ENCODE measurements at regions not wholly inside any gene's neighbourhood (a gene's known extent, or its start where the extent isn't known, plus 50 kb on each side); places are given as distances from the start of the nearest gene placed in this dataset.

- Histone ChIP-seq H3K4me3 (ENCODE audit: low read length in 2 of 2) (no peak overlapping the region), H3K4me1 (ENCODE audit: control insufficient read depth in 2 of 2, insufficient read depth in 2 of 2, low read length in 2 of 2) (no peaks in the 10 kb centered on the region), H3K9me3 (ENCODE audit: control insufficient read depth in 2 of 2, low read length in 2 of 2) (no peaks in the 10 kb centered on the region), H3K9ac (ENCODE audit: low read depth in 1 of 2, low read length in 2 of 2) (no peak overlapping the region), H3K36me3 (ENCODE audit: control insufficient read depth in 2 of 2, insufficient read depth in 2 of 2, low read length in 2 of 2) (no peaks in the 10 kb centered on the region), H3K27ac (ENCODE audit: low read depth in 2 of 2, low read length in 2 of 2) (no peak overlapping the region), H3K27me3 (ENCODE audit: control insufficient read depth in 2 of 2, insufficient read depth in 2 of 2, low read length in 2 of 2) (no peaks in the 10 kb centered on the region)
Observed at GRCh38 chr12:76244300-76244699, 103.9 kb downstream of the BBS10 start.

- no peaks in the 10 kb centered on the region for H3K9me3 ChIP-seq (ENCODE audit: control insufficient read depth in 2 of 2, low read length in 2 of 2)
- no peaks in the 10 kb centered on the region for H3K36me3 ChIP-seq (ENCODE audit: control insufficient read depth in 2 of 2, insufficient read depth in 2 of 2, low read length in 2 of 2)
- H3K27me3 ChIP-seq (ENCODE audit: control insufficient read depth in 2 of 2, insufficient read depth in 2 of 2, low read length in 2 of 2) = no peaks in the 10 kb centered on the region
- no peak overlapping the region for H3K27ac ChIP-seq (ENCODE audit: low read depth in 2 of 2, low read length in 2 of 2)
- H3K4me1 ChIP-seq (ENCODE audit: control insufficient read depth in 2 of 2, insufficient read depth in 2 of 2, low read length in 2 of 2) = no peaks in the 10 kb centered on the region
- no peak overlapping the region for H3K9ac ChIP-seq (ENCODE audit: low read depth in 1 of 2, low read length in 2 of 2)
- H3K4me3 ChIP-seq (ENCODE audit: low read length in 2 of 2) = no peak overlapping the region
Observed at GRCh38 chr12:76242813-76243550, 105.2 kb downstream of the BBS10 start.

- no peak overlapping the region for H3K27ac ChIP-seq (ENCODE audit: low read depth in 2 of 2, low read length in 2 of 2)
- no peak overlapping the region for H3K9ac ChIP-seq (ENCODE audit: low read depth in 1 of 2, low read length in 2 of 2)
- no peaks in the 10 kb centered on the region for H3K9me3 ChIP-seq (ENCODE audit: control insufficient read depth in 2 of 2, low read length in 2 of 2)
- no peak overlapping the region for H3K4me3 ChIP-seq (ENCODE audit: low read length in 2 of 2)
- no peaks in the 10 kb centered on the region for H3K4me1 ChIP-seq (ENCODE audit: control insufficient read depth in 2 of 2, insufficient read depth in 2 of 2, low read length in 2 of 2)
- H3K27me3 ChIP-seq (ENCODE audit: control insufficient read depth in 2 of 2, insufficient read depth in 2 of 2, low read length in 2 of 2) = no peaks in the 10 kb centered on the region
- H3K36me3 ChIP-seq (ENCODE audit: control insufficient read depth in 2 of 2, insufficient read depth in 2 of 2, low read length in 2 of 2) = no peaks in the 10 kb centered on the region
Observed at GRCh38 chr12:76241371-76241770, 106.8 kb downstream of the BBS10 start.

GRCh38 chr12:76240281-76240680, 107.9 kb downstream of the BBS10 start:
- H3K9ac ChIP-seq (ENCODE audit: low read depth in 1 of 2, low read length in 2 of 2) = no peak overlapping the region
- H3K27ac ChIP-seq (ENCODE audit: low read depth in 2 of 2, low read length in 2 of 2) = no peak overlapping the region
- no peaks in the 10 kb centered on the region for H3K36me3 ChIP-seq (ENCODE audit: control insufficient read depth in 2 of 2, insufficient read depth in 2 of 2, low read length in 2 of 2)
- H3K9me3 ChIP-seq (ENCODE audit: control insufficient read depth in 2 of 2, low read length in 2 of 2) = no peaks in the 10 kb centered on the region
- no peak overlapping the region for H3K4me3 ChIP-seq (ENCODE audit: low read length in 2 of 2)
- H3K27me3 ChIP-seq (ENCODE audit: control insufficient read depth in 2 of 2, insufficient read depth in 2 of 2, low read length in 2 of 2) = no peaks in the 10 kb centered on the region
- H3K4me1 ChIP-seq (ENCODE audit: control insufficient read depth in 2 of 2, insufficient read depth in 2 of 2, low read length in 2 of 2) = no peaks in the 10 kb centered on the region

- H3K27ac ChIP-seq (ENCODE audit: low read depth in 2 of 2, low read length in 2 of 2) = no peak overlapping the region
- no peaks in the 10 kb centered on the region for H3K9me3 ChIP-seq (ENCODE audit: control insufficient read depth in 2 of 2, low read length in 2 of 2)
- no peak overlapping the region for H3K9ac ChIP-seq (ENCODE audit: low read depth in 1 of 2, low read length in 2 of 2)
- H3K4me3 ChIP-seq (ENCODE audit: low read length in 2 of 2) = no peak overlapping the region
- no peaks in the 10 kb centered on the region for H3K27me3 ChIP-seq (ENCODE audit: control insufficient read depth in 2 of 2, insufficient read depth in 2 of 2, low read length in 2 of 2)
- H3K36me3 ChIP-seq (ENCODE audit: control insufficient read depth in 2 of 2, insufficient read depth in 2 of 2, low read length in 2 of 2) = no peaks in the 10 kb centered on the region
- H3K4me1 ChIP-seq (ENCODE audit: control insufficient read depth in 2 of 2, insufficient read depth in 2 of 2, low read length in 2 of 2) = no peaks in the 10 kb centered on the region
Observed at GRCh38 chr12:76238688-76239087, 109.5 kb downstream of the BBS10 start.

GRCh38 chr12:76237086-76237701, 111.0 kb downstream of the BBS10 start:
- no peaks in the 10 kb centered on the region for H3K4me1 ChIP-seq (ENCODE audit: control insufficient read depth in 2 of 2, insufficient read depth in 2 of 2, low read length in 2 of 2)
- H3K9ac ChIP-seq (ENCODE audit: low read depth in 1 of 2, low read length in 2 of 2) = no peak overlapping the region
- H3K4me3 ChIP-seq (ENCODE audit: low read length in 2 of 2) = no peak overlapping the region
- no peak overlapping the region for H3K27ac ChIP-seq (ENCODE audit: low read depth in 2 of 2, low read length in 2 of 2)
- H3K27me3 ChIP-seq (ENCODE audit: control insufficient read depth in 2 of 2, insufficient read depth in 2 of 2, low read length in 2 of 2) = no peaks in the 10 kb centered on the region
- no peaks in the 10 kb centered on the region for H3K9me3 ChIP-seq (ENCODE audit: control insufficient read depth in 2 of 2, low read length in 2 of 2)
- no peaks in the 10 kb centered on the region for H3K36me3 ChIP-seq (ENCODE audit: control insufficient read depth in 2 of 2, insufficient read depth in 2 of 2, low read length in 2 of 2)

- Histone ChIP-seq H3K36me3 (ENCODE audit: control insufficient read depth in 2 of 2, insufficient read depth in 2 of 2, low read length in 2 of 2) (no peaks in the 10 kb centered on the region), H3K9ac (ENCODE audit: low read depth in 1 of 2, low read length in 2 of 2) (no peak overlapping the region), H3K27me3 (ENCODE audit: control insufficient read depth in 2 of 2, insufficient read depth in 2 of 2, low read length in 2 of 2) (no peaks in the 10 kb centered on the region), H3K4me1 (ENCODE audit: control insufficient read depth in 2 of 2, insufficient read depth in 2 of 2, low read length in 2 of 2) (no peaks in the 10 kb centered on the region), H3K27ac (ENCODE audit: low read depth in 2 of 2, low read length in 2 of 2) (no peak overlapping the region), H3K9me3 (ENCODE audit: control insufficient read depth in 2 of 2, low read length in 2 of 2) (no peaks in the 10 kb centered on the region), H3K4me3 (ENCODE audit: low read length in 2 of 2) (no peak overlapping the region)
Observed at GRCh38 chr12:76236640-76237039, 111.6 kb downstream of the BBS10 start.

- H3K9me3 ChIP-seq (ENCODE audit: control insufficient read depth in 2 of 2, low read length in 2 of 2) = no peaks in the 10 kb centered on the region
- no peak overlapping the region for H3K9ac ChIP-seq (ENCODE audit: low read depth in 1 of 2, low read length in 2 of 2)
- H3K27me3 ChIP-seq (ENCODE audit: control insufficient read depth in 2 of 2, insufficient read depth in 2 of 2, low read length in 2 of 2) = no peaks in the 10 kb centered on the region
- no peaks in the 10 kb centered on the region for H3K36me3 ChIP-seq (ENCODE audit: control insufficient read depth in 2 of 2, insufficient read depth in 2 of 2, low read length in 2 of 2)
- no peak overlapping the region for H3K4me3 ChIP-seq (ENCODE audit: low read length in 2 of 2)
- no peaks in the 10 kb centered on the region for H3K4me1 ChIP-seq (ENCODE audit: control insufficient read depth in 2 of 2, insufficient read depth in 2 of 2, low read length in 2 of 2)
- no peak overlapping the region for H3K27ac ChIP-seq (ENCODE audit: low read depth in 2 of 2, low read length in 2 of 2)
Observed at GRCh38 chr12:76234741-76235140, 113.5 kb downstream of the BBS10 start.

- Histone ChIP-seq H3K4me1 (ENCODE audit: control insufficient read depth in 2 of 2, insufficient read depth in 2 of 2, low read length in 2 of 2) (no peaks in the 10 kb centered on the region), H3K27me3 (ENCODE audit: control insufficient read depth in 2 of 2, insufficient read depth in 2 of 2, low read length in 2 of 2) (no peaks in the 10 kb centered on the region), H3K27ac (ENCODE audit: low read depth in 2 of 2, low read length in 2 of 2) (no peak overlapping the region), H3K4me3 (ENCODE audit: low read length in 2 of 2) (no peak overlapping the region), H3K9me3 (ENCODE audit: control insufficient read depth in 2 of 2, low read length in 2 of 2) (no peaks in the 10 kb centered on the region), H3K9ac (ENCODE audit: low read depth in 1 of 2, low read length in 2 of 2) (no peak overlapping the region), H3K36me3 (ENCODE audit: control insufficient read depth in 2 of 2, insufficient read depth in 2 of 2, low read length in 2 of 2) (no peaks in the 10 kb centered on the region)
Observed at GRCh38 chr12:76232013-76232412, 116.2 kb downstream of the BBS10 start.

- Histone ChIP-seq H3K36me3 (ENCODE audit: control insufficient read depth in 2 of 2, insufficient read depth in 2 of 2, low read length in 2 of 2) (no peaks in the 10 kb centered on the region), H3K9me3 (ENCODE audit: control insufficient read depth in 2 of 2, low read length in 2 of 2) (no peaks in the 10 kb centered on the region), H3K9ac (ENCODE audit: low read depth in 1 of 2, low read length in 2 of 2) (no peak overlapping the region), H3K4me3 (ENCODE audit: low read length in 2 of 2) (no peak overlapping the region), H3K27me3 (ENCODE audit: control insufficient read depth in 2 of 2, insufficient read depth in 2 of 2, low read length in 2 of 2) (no peaks in the 10 kb centered on the region), H3K27ac (ENCODE audit: low read depth in 2 of 2, low read length in 2 of 2) (no peak overlapping the region), H3K4me1 (ENCODE audit: control insufficient read depth in 2 of 2, insufficient read depth in 2 of 2, low read length in 2 of 2) (no peaks in the 10 kb centered on the region)
Observed at GRCh38 chr12:76226956-76227355, 121.3 kb downstream of the BBS10 start.
